Activated naive CD8-positive, alpha-beta T cell treated with anti-CD3 and anti-CD28 coated beads, Interleukin-2, amount 50 U/mL, for 24 hours (primary cell): ENCODE measurements at regions not wholly inside any gene's neighbourhood (a gene's known extent, or its start where the extent isn't known, plus 50 kb on each side); places are given as distances from the start of the nearest gene placed in this dataset.
"Not testable (repeated sequence)": the region's sequence is repeated elsewhere in the genome, so short reads cannot be mapped to it uniquely, and the experiment has no call there.

ENCODE experiments used
- ATAC-seq: fragments of 150-1000 bp; cut with Tn5 transposase; one replicate; pipeline ENCODE4 v1.10.0; 2021
- DNase-seq: peaks from one replicate; pipeline ENCODE4 v3.0.0; 2021
- H3K27ac Mint-ChIP-seq: one replicate; pipeline ENCODE4 v1.8.0; 2021; ENCODE audit warnings: mild to moderate bottlenecking, mixed read lengths
- H3K27me3 Mint-ChIP-seq: one replicate; pipeline ENCODE4 v1.8.0; 2021; ENCODE audit warnings: mixed read lengths
- H3K36me3 Mint-ChIP-seq: one replicate; pipeline ENCODE4 v1.8.0; 2021; ENCODE audit warnings: low read depth, mixed read lengths
- H3K4me1 Mint-ChIP-seq: one replicate; pipeline ENCODE4 v1.8.0; 2021; ENCODE audit warnings: mixed read lengths
- H3K4me3 Mint-ChIP-seq: one replicate; pipeline ENCODE4 v1.8.0; 2021; ENCODE audit warnings: mild to moderate bottlenecking, moderate library complexity, mixed read lengths
- H3K9me3 Mint-ChIP-seq: one replicate; pipeline ENCODE4 v1.8.0; 2021; ENCODE audit warnings: mixed read lengths

DNA sequence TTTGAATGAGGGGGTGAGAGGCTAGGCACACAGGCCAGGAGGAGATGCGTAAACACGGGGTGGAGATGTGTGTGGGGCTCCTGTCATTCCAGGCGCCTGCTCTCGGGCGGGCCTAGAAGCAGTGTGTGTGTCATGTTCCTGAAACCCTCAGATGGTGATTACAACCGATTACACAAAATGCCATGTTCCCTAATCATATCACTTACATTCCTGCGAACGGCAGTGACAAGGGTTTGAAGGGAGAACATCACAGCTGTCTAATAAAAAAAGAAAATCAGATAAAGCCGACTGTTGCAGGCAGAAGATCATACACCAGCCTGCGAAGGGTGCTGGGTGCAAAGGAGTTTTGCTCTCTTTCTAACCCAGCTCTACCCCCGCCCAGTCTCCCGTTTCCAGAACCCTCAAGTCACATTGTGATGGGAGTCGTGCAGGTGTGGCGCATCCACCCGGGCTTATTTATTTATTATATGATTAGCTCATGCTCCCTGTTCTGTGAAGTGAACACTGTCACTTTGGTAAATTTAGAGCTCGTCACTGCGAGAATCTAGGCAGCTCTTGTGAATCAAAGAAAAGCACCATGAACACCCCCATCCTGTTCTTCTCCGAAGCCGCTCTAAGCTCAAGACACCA lies 140.3 kb downstream of the NR2F2 start:
- Mint-ChIP-seq H3K4me1 (no peaks in the 10 kb centered on the region), H3K36me3 (no peaks in the 10 kb centered on the region), H3K27ac (no peak overlapping the region), H3K27me3 (peaks cover 6% of the 10 kb centered on the region), H3K9me3 (peaks cover 5% of the 10 kb centered on the region), H3K4me3 (no peak overlapping the region)
- DNase-seq (no peak), ATAC-seq (no peak)

DNA sequence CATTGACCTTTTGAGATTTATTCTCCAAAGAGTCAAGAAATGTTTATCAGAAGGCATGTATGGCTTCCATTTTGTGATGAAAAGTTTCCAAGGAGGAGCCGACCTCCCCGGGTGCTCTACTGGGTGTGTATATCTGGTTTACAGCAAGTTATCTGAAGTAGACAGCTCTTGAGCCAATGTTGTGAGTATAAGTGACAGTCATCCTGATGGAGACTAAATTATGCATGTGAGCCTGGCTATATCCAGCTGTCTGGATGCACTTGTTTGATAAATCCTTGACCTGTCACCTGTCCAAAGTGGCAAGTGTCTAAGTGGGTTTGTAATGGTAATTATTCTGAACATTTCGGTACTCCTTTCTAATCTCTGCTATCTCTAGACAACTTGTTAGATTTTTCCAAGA lies 142.2 kb downstream of the NR2F2 start:
- Mint-ChIP-seq H3K27me3 (peaks cover 6% of the 10 kb centered on the region), H3K4me3 (no peak overlapping the region), H3K9me3 (peaks cover 5% of the 10 kb centered on the region), H3K4me1 (no peaks in the 10 kb centered on the region), H3K36me3 (no peaks in the 10 kb centered on the region), H3K27ac (no peak overlapping the region)
- ATAC-seq, result no peak
- DNase-seq, result no peak

DNA sequence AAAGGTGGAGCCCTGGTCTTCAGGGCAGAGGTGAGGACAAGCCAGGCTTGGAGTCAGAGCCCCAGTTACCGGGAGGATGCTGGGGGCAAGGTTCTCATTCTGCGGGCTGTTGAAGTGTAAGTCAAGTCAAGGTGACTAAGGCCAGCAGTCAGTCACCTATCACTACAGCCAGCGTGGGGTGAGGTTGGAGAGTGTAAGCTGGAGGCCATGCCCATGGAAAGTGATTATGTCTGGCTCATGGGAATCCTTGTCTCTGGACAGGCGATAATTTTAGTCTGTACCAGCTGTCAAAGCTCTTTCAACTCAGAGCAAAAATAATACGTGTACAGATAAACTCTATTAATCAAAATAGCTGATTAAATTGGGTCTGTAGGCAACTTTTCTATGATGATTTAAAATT lies 143.1 kb downstream of the NR2F2 start:
- H3K9me3 Mint-ChIP-seq, result peaks cover under 1% of the 10 kb centered on the region
- DNase-seq (no peak), ATAC-seq (no peak)
- H3K4me1 Mint-ChIP-seq, result no peaks in the 10 kb centered on the region
- H3K27ac Mint-ChIP-seq, result no peak overlapping the region
- no peaks in the 10 kb centered on the region for H3K36me3 Mint-ChIP-seq
- no peak overlapping the region for H3K4me3 Mint-ChIP-seq
- H3K27me3 Mint-ChIP-seq, result peaks cover 6% of the 10 kb centered on the region

DNA sequence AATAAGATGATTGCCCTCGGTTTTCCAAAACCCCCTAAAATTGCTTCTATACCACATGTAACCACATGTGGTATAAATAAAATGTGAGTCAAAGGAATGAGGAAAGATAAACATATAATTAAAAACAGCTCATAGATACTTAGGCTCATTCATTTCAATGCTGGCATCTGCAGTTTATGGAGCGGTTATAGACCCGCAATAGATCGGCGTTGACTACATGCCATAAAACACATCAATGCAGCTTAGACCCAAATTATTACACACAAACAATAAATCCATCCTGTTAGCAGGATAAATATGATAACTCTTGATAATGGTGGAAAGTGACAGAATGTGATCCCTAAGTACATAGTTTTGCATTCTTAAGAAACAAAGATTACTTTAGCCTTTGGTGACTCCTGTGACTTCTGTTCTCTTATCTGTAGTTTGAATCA lies 143.7 kb downstream of the NR2F2 start:
- DNase-seq (no peak), ATAC-seq (no peak)
- no peaks in the 10 kb centered on the region for H3K9me3 Mint-ChIP-seq
- H3K27me3 Mint-ChIP-seq, result peaks cover 6% of the 10 kb centered on the region
- no peak overlapping the region for H3K27ac Mint-ChIP-seq
- H3K4me1 Mint-ChIP-seq, result no peaks in the 10 kb centered on the region
- no peaks in the 10 kb centered on the region for H3K36me3 Mint-ChIP-seq
- no peak overlapping the region for H3K4me3 Mint-ChIP-seq

DNA sequence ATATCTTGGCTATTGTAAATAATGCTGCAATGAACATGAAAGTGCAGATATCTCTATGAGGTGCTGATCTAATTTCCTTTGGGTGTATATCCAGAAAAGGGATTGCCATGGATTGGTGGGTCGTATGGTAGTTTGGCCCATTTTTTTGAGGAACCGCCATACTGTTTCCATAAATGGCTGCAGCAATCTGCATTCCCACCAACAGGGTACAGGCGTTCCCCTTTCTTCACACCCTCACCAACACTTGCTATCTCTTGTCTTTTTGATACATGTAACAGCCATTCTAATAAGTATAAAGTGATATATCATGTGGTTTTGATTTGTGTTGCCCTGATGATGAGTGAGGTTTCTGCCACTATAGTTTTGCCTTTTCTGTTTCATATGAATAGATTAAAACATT lies 146.7 kb downstream of the NR2F2 start:
- ATAC-seq (no peak), DNase-seq (no peak)
- Mint-ChIP-seq H3K27me3 (no peaks in the 10 kb centered on the region), H3K4me1 (no peaks in the 10 kb centered on the region), H3K27ac (no peak overlapping the region), H3K36me3 (no peaks in the 10 kb centered on the region), H3K9me3 (no peaks in the 10 kb centered on the region), H3K4me3 (no peak overlapping the region)

DNA sequence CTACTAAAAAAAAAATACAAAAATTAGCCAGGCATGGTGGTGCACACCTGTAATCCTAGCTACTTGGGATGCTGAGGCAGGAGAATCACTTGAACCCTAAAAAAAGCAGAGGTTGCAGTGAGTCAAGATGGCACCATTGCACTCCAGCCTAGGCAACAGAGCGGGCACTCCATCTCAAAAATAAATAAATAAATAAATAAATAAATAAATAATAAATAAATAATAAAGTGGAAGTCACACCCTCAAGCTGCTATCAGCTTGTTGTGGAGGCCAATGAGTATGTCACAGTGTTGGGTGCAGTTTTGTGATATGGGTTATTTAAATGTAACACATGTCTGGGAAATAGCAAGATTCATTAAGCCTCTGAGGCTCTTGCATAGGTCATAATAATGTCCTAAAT lies 153.9 kb downstream of the NR2F2 start:
- not testable (repeated sequence) for DNase-seq, H3K4me3 Mint-ChIP-seq, H3K9me3 Mint-ChIP-seq, H3K27me3 Mint-ChIP-seq, ATAC-seq, H3K27ac Mint-ChIP-seq, H3K36me3 Mint-ChIP-seq, H3K4me1 Mint-ChIP-seq

DNA sequence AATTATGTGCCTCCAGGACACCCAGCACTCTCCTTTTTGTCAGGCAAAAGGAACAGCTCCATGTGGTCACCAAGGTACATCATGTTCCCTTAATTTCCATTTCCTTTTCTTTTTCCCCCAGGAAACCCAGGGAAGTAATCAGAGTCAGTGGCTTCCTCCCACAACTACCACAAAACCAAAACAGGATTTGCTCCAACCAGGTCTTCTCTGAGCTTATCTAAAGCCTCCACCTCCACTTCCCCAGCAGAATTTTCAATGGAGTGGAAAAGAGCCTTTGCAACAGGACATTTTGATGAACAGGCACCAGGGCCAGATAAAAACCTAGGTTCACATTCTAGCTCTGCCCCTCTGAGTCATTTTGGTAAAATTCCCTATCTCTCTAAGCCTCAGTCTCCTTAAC lies 154.3 kb downstream of the NR2F2 start:
- Mint-ChIP-seq H3K27me3 (peaks cover 5% of the 10 kb centered on the region), H3K4me1 (no peaks in the 10 kb centered on the region), H3K27ac (no peak overlapping the region), H3K9me3 (no peaks in the 10 kb centered on the region), H3K4me3 (no peak overlapping the region), H3K36me3 (no peaks in the 10 kb centered on the region)
- DNase-seq, result no peak
- no peak for ATAC-seq

DNA sequence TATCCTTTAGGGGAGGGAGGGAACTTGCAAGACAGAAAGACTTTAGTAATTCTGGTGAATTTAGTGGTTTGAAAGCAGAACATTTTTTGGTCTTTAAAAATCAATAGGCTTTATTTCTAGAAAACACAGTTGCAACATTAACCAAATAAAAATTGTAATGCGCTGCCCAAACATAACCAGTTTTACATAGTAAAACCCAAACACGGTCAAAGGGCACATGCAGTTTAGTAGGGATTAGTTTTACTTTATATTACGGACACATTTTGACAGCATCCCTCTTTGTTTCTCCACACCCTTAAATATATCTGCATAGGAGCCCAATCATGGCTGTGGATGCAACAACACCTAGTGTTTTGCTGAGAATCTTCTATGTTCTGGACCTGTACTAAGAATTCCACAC lies 156.7 kb downstream of the NR2F2 start:
- no peak for DNase-seq
- H3K4me3 Mint-ChIP-seq, result no peak overlapping the region
- H3K9me3 Mint-ChIP-seq, result no peaks in the 10 kb centered on the region
- peaks cover 15% of the 10 kb centered on the region for H3K27me3 Mint-ChIP-seq
- no peak overlapping the region for H3K27ac Mint-ChIP-seq
- H3K4me1 Mint-ChIP-seq, result no peaks in the 10 kb centered on the region
- H3K36me3 Mint-ChIP-seq, result no peaks in the 10 kb centered on the region
- ATAC-seq, result no peak

DNA sequence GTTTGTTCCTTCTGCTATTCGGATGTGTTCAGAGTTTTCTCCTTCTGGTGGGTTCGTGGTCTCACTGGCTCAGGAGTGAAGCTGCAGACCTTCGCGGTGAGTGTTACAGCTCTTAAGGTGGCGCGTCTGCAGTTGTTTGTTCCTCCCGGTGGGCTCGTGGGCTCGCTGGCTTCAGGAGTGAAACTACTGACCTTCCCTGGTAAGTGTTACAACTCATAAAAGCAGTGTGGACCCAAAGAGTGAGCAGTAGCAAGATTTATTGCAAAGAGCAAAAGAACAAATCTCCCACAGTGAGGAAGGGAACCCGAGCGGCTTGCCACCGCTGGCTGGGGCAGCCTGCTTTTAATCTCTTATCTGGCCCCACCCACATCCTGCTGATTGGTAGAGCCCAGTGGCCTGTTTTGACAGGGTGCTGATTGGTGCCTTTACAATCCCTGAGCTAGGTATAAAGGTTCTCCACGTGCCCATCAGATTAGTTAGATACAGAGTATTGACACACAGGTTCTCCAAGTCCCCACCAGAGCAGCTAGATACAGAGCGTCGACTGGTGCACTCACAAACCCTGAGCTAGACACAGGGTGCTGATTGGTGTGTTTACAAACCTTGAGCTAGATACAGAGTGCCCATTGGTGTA lies 160.7 kb downstream of the NR2F2 start:
- H3K9me3 Mint-ChIP-seq, result peaks cover 12% of the 10 kb centered on the region
- DNase-seq, H3K27ac Mint-ChIP-seq, H3K4me3 Mint-ChIP-seq, ATAC-seq, H3K4me1 Mint-ChIP-seq, H3K36me3 Mint-ChIP-seq: not testable (repeated sequence)
- H3K27me3 Mint-ChIP-seq, result peaks cover 12% of the 10 kb centered on the region

DNA sequence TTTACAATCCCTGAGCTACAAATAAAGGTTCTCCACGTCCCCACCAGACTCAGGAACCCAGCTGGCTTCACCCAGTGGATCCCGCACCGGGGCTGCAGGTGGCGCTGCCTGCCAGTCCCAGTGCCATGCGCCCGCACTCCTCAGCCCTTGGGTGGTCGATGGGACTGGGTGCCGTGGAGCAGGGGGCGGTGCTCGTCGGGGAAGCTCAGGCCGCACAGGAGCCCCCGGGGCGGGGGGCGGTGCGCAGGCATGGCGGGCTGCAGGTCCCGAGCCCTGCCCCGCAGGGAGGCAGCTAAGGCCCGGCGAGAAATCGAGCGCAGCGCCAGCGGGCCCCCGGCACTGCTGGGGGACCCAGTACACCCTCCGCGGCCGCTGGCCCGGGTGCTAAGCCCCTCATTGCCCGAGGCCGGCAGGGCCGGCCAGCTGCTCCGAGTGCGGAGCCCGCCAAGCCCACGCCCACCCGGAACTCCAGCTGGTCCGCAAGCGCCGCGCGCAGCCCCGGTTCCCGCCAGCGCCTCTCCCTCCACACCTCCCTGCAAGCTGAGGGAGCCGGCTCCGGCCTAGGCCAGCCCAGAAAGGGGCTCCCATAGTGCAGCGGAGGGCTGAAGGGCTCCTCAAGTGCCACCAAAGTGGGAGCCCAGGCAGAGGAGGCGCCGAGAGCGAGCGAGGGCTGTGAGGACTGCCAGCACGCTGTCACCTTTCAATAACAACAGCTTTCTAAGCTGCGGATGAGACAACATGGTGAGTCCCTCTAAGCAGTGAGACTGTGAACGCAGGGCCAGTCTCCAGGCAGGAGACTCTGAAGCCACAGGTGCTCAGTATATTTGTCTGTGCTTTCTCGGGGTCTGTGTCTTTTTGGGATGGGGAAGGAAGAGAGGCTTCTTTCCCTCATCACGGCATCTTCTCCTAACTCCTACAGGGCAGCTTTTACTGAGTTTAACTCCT lies 161.5 kb downstream of the NR2F2 start:
- H3K9me3 Mint-ChIP-seq, result peaks cover 14% of the 10 kb centered on the region

DNA sequence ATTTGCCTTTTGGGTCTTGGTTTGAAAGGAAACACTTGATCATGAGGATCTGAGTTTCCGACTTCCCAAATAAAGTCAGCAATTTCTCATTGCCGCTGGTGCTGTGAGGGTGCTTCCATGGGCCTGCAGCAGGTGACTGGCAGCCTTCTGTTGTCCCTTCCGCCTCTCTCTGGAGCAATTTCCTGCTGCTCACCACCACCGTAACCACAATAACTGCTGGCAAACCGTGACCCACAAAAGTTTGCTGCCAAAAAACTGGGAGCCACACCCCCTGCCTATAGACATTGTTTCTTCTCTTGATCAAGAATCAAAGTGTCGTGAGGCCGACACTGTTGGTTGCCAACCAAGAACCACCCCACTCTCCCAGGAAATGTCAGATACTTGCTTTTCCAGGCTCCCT lies 164.0 kb downstream of the NR2F2 start:
- Mint-ChIP-seq H3K4me3 (no peak overlapping the region), H3K27me3 (peaks cover 12% of the 10 kb centered on the region), H3K4me1 (no peaks in the 10 kb centered on the region), H3K36me3 (no peaks in the 10 kb centered on the region), H3K9me3 (peaks cover 21% of the 10 kb centered on the region), H3K27ac (no peak overlapping the region)
- ATAC-seq (no peak), DNase-seq (no peak)

More for the DNA sequence above, 161.5 kb downstream of the NR2F2 start:
- not testable (repeated sequence) for H3K27ac Mint-ChIP-seq, ATAC-seq, H3K4me1 Mint-ChIP-seq, H3K36me3 Mint-ChIP-seq, H3K4me3 Mint-ChIP-seq, DNase-seq
- peaks cover 12% of the 10 kb centered on the region for H3K27me3 Mint-ChIP-seq

DNA sequence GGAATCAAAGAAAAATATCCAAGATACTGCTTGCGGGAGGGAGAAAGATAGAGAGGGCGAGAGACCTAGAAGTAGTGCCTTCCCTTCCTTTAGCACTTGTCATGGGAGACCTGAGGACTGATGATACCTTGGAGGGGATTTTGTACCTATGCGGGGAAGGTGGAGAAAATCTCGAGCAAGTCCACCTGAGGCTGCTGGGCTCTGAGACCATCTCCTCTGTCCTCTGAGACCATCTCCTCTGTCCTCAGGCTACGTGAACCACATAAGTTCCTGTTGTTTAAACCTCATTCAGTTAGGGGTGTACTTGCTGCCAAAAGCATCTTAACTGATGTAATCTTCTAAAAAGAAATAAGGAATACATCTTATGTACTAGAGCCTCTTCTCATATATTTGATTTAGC lies 164.9 kb downstream of the NR2F2 start:
- H3K36me3 Mint-ChIP-seq, result no peaks in the 10 kb centered on the region
- H3K27ac Mint-ChIP-seq, result no peak overlapping the region
- no peak for ATAC-seq
- peaks cover 7% of the 10 kb centered on the region for H3K27me3 Mint-ChIP-seq
- H3K4me1 Mint-ChIP-seq, result no peaks in the 10 kb centered on the region
- peaks cover 21% of the 10 kb centered on the region for H3K9me3 Mint-ChIP-seq
- DNase-seq, result no peak
- no peak overlapping the region for H3K4me3 Mint-ChIP-seq

DNA sequence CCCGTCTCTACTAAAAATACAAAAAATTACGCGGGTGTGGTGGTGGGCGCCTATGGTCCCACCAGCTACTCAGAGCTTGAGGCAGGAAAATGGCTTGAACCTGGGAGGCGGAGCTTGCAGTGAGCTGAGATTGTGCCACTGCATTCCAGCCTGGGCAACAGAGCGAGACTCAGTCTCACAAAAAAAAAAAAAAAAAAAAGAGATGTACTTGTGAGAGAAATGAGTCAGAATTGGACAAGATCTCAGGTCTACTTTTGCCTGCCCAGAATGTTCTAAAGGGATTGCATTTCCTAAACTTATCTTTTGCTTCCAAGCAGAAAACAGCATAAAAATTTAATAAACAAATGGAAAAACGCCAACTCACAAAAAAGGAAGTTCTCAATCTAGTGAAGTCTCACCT lies 167.5 kb downstream of the NR2F2 start:
- H3K36me3 Mint-ChIP-seq, result no peaks in the 10 kb centered on the region
- ATAC-seq (no peak), DNase-seq (no peak)
- no peak overlapping the region for H3K27ac Mint-ChIP-seq
- H3K27me3 Mint-ChIP-seq, result no peaks in the 10 kb centered on the region
- no peaks in the 10 kb centered on the region for H3K4me1 Mint-ChIP-seq
- H3K4me3 Mint-ChIP-seq, result no peak overlapping the region
- H3K9me3 Mint-ChIP-seq, result peaks cover 16% of the 10 kb centered on the region

DNA sequence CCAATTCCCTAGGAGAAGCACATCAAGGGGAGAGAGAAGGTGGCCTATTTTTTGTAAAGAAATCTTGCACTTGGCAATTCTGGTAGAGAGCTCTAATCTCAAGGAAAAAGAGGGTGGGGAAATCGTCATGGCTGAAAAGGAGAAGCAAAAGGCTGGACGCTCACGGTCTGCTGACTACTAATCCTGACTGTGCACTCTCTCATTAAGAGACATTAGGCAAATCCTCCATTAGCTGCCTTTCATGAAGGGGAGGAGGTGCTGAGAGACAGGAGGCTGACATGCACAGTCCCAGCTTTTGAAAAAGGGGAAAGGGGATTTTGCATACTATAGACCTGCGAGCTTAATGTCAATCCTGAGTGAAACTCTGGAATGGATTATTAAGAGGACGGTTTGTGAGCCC lies 170.0 kb downstream of the NR2F2 start:
- Mint-ChIP-seq H3K4me3 (no peak overlapping the region), H3K27me3 (no peaks in the 10 kb centered on the region), H3K4me1 (no peaks in the 10 kb centered on the region), H3K36me3 (no peaks in the 10 kb centered on the region), H3K9me3 (peaks cover 9% of the 10 kb centered on the region), H3K27ac (no peak overlapping the region)
- DNase-seq (no peak), ATAC-seq (no peak)

DNA sequence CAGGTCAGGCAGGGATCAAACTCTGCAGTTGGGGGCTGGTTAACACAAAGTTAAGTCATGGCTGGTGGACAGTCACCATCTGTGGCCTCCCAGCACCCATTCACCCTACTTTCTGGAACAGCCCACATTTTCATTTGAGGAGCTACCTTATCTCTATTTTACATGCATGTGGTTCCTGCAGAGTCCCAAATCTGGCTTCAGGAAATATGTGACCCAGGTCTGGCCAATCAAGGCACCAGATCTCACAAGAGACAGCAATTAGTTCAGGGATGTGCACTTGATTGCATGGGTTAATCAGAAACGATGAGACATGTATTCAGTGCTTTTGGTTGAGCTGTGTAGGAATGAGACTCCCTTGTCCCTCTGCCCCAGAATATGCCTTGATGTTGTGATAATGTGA lies 170.9 kb downstream of the NR2F2 start:
- H3K4me3 Mint-ChIP-seq, result no peak overlapping the region
- no peaks in the 10 kb centered on the region for H3K4me1 Mint-ChIP-seq
- ATAC-seq (no peak), DNase-seq (no peak)
- no peaks in the 10 kb centered on the region for H3K27me3 Mint-ChIP-seq
- peaks cover 11% of the 10 kb centered on the region for H3K9me3 Mint-ChIP-seq
- H3K27ac Mint-ChIP-seq, result no peak overlapping the region
- no peaks in the 10 kb centered on the region for H3K36me3 Mint-ChIP-seq
